MM.1S (cell line): ENCODE measurements at regions not wholly inside any gene's neighbourhood (a gene's known extent, or its start where the extent isn't known, plus 50 kb on each side); places are given as distances from the start of the nearest gene placed in this dataset.

ENCODE experiments used
- DNase-seq: peaks from one replicate; pipeline ENCODE4 v3.0.0-alpha.2; 2015
- H2AFZ ChIP-seq: fragments of 300-600 bp; sonication (generic); 2 replicates; pipeline ENCODE4 v1.6.0; 2016; ENCODE audit warnings: antibody characterized with exemption, low read length
- H3F3A ChIP-seq: fragments of 300-600 bp; sonication (generic); 2 replicates; pipeline ENCODE4 v1.6.1; 2016; ENCODE audit warnings: mild to moderate bottlenecking, antibody characterized with exemption, low read length, moderate library complexity, mixed read lengths; ENCODE audit not compliant: insufficient read depth
- H3K27ac ChIP-seq: fragments of 300-600 bp; sonication (generic); 2 replicates; pipeline ENCODE4 v1.5.1; 2016; ENCODE audit warnings: mild to moderate bottlenecking, low read length
- H3K27me3 ChIP-seq: fragments of 300-600 bp; sonication (generic); replicated peaks from 2 replicates; pipeline ENCODE4 v1.6.0; 2016; ENCODE audit warnings: low read length; ENCODE audit not compliant: insufficient read depth
- H3K36me3 ChIP-seq: fragments of 300-600 bp; sonication (generic); replicated peaks from 2 replicates; pipeline ENCODE4 v1.6.1; 2016; ENCODE audit warnings: mild to moderate bottlenecking, low read length, mixed read lengths; ENCODE audit not compliant: insufficient read depth
- H3K4me1 ChIP-seq: fragments of 300-600 bp; sonication (generic); 2 replicates; pipeline ENCODE4 v1.6.1; 2016; ENCODE audit warnings: low read length, mixed read lengths
- H3K4me2 ChIP-seq: fragments of 300-600 bp; sonication (generic); 2 replicates; pipeline ENCODE4 v1.6.0; 2016; ENCODE audit warnings: low read depth, low read length
- H3K4me3 ChIP-seq: fragments of 300-600 bp; sonication (generic); 2 replicates; pipeline ENCODE4 v1.5.1; 2016; ENCODE audit warnings: low read length, mixed read lengths
- H3K79me2 ChIP-seq: fragments of 300-600 bp; sonication (generic); 2 replicates; pipeline ENCODE4 v1.6.1; 2016; ENCODE audit warnings: mixed run types, low read length, mixed read lengths
- H3K9ac ChIP-seq: fragments of 300-600 bp; sonication (generic); 2 replicates; pipeline ENCODE4 v1.6.1; 2016; ENCODE audit warnings: low read length, mixed read lengths
- H3K9me2 ChIP-seq: fragments of 300-600 bp; sonication (generic); replicated peaks from 2 replicates; pipeline ENCODE4 v1.6.1; 2016; ENCODE audit warnings: mild to moderate bottlenecking, low read length, mixed read lengths; ENCODE audit not compliant: insufficient read depth
- H3K9me3 ChIP-seq: fragments of 300-600 bp; sonication (generic); replicated peaks from 2 replicates; pipeline ENCODE4 v1.6.1; 2016; ENCODE audit warnings: mild to moderate bottlenecking, low read length, mixed read lengths; ENCODE audit not compliant: insufficient read depth
- H4K20me1 ChIP-seq: fragments of 300-600 bp; sonication (generic); 2 replicates; pipeline ENCODE4 v1.6.1; 2016; ENCODE audit warnings: mild to moderate bottlenecking, low read length, moderate library complexity, mixed read lengths; ENCODE audit not compliant: insufficient read depth
- EZH2 ChIP-seq: fragments of 300-600 bp; sonication (generic); optimal IDR thresholded peaks from 2 replicates; pipeline ENCODE3; 2017; ENCODE audit warnings: low read depth, mild to moderate bottlenecking, antibody characterized with exemption, low read length, mixed read lengths
- EZH2phosphoT487 ChIP-seq: fragments of 300-600 bp; sonication (generic); IDR thresholded peaks from 2 replicates; pipeline ENCODE4 v1.6.1; 2018; ENCODE audit warnings: antibody characterized with exemption, low read length
- TF ChIP-seq, protein P1 (sequence below): fragments of 300-600 bp; sonication (generic); IDR thresholded peaks from 2 replicates; pipeline ENCODE4 v1.5.1; 2016; ENCODE audit warnings: antibody characterized with exemption, low read length, mixed read lengths

GRCh38 chrX:87374324-87374723, 143.3 kb upstream of the KLHL4 start:
- Histone ChIP-seq H3K9me2 (no peaks in the 10 kb centered on the region), H3K79me2 (no peaks in the 10 kb centered on the region), H3K27ac (no peak overlapping the region), H3K9ac (no peak overlapping the region), H3K27me3 (no peaks in the 10 kb centered on the region), H3K9me3 (no peaks in the 10 kb centered on the region), H3K4me1 (no peaks in the 10 kb centered on the region), H3K4me3 (no peak overlapping the region), H3F3A (no peaks in the 10 kb centered on the region), H2AFZ (no peak overlapping the region), H4K20me1 (no peaks in the 10 kb centered on the region), H3K4me2 (no peak overlapping the region), H3K36me3 (no peaks in the 10 kb centered on the region)
- TF ChIP-seq, protein P1, sequence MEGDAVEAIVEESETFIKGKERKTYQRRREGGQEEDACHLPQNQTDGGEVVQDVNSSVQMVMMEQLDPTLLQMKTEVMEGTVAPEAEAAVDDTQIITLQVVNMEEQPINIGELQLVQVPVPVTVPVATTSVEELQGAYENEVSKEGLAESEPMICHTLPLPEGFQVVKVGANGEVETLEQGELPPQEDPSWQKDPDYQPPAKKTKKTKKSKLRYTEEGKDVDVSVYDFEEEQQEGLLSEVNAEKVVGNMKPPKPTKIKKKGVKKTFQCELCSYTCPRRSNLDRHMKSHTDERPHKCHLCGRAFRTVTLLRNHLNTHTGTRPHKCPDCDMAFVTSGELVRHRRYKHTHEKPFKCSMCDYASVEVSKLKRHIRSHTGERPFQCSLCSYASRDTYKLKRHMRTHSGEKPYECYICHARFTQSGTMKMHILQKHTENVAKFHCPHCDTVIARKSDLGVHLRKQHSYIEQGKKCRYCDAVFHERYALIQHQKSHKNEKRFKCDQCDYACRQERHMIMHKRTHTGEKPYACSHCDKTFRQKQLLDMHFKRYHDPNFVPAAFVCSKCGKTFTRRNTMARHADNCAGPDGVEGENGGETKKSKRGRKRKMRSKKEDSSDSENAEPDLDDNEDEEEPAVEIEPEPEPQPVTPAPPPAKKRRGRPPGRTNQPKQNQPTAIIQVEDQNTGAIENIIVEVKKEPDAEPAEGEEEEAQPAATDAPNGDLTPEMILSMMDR = no peak
- TF ChIP-seq EZH2phosphoT487 = no peak
- no peak for TF ChIP-seq EZH2
- no peak for DNase-seq

GRCh38 chrX:87376896-87377295, 140.7 kb upstream of the KLHL4 start:
- H3K4me3 ChIP-seq = no peak overlapping the region
- H3K27ac ChIP-seq = no peak overlapping the region
- H3K4me1 ChIP-seq = no peaks in the 10 kb centered on the region
- H3K79me2 ChIP-seq = no peaks in the 10 kb centered on the region
- H3K9ac ChIP-seq = no peak overlapping the region
- no peaks in the 10 kb centered on the region for H3K27me3 ChIP-seq
- no peak overlapping the region for H2AFZ ChIP-seq
- no peak overlapping the region for H3K4me2 ChIP-seq
- H3K9me2 ChIP-seq = no peaks in the 10 kb centered on the region
- no peaks in the 10 kb centered on the region for H4K20me1 ChIP-seq
- no peak for TF ChIP-seq EZH2
- no peak for TF ChIP-seq EZH2phosphoT487
- TF ChIP-seq, protein P1 = no peak
- no peak for DNase-seq
- no peaks in the 10 kb centered on the region for H3K36me3 ChIP-seq
- H3F3A ChIP-seq = no peaks in the 10 kb centered on the region
- H3K9me3 ChIP-seq = no peaks in the 10 kb centered on the region

DNA sequence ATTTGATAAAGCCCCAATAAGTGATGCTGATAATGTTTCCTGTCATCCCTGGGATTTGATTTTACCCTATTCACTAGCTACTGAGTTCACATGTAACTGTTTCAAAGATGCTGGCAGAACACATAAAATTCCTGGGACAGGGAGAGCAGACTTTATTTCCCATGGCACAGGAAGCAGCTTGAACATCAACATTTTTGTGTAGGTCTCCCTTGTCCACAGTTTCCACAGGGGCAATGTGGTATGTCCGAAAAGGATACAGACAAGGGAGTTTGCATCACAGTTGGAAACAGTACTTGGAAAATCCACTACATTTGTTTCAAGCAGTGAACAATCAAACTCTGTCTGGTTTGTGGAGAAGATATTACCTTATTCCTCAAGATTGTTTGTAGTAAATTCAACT, 129.2 kb upstream of the KLHL4 start:
- Histone ChIP-seq H3K4me2 (no peak overlapping the region), H2AFZ (no peak overlapping the region), H3K9me2 (no peaks in the 10 kb centered on the region), H4K20me1 (no peaks in the 10 kb centered on the region), H3K9me3 (no peaks in the 10 kb centered on the region), H3K27ac (no peak overlapping the region), H3K27me3 (no peaks in the 10 kb centered on the region), H3K79me2 (no peaks in the 10 kb centered on the region), H3K9ac (no peak overlapping the region), H3F3A (no peaks in the 10 kb centered on the region), H3K36me3 (no peaks in the 10 kb centered on the region), H3K4me1 (no peaks in the 10 kb centered on the region), H3K4me3 (no peak overlapping the region)
- no peak for DNase-seq
- no peak for TF ChIP-seq EZH2
- TF ChIP-seq, protein P1 = no peak
- TF ChIP-seq EZH2phosphoT487 = no peak

- Histone ChIP-seq H3K9me2 (no peaks in the 10 kb centered on the region), H2AFZ (no peak overlapping the region), H3K4me1 (no peaks in the 10 kb centered on the region), H3K4me2 (no peak overlapping the region), H3K9ac (no peak overlapping the region), H3K36me3 (no peaks in the 10 kb centered on the region), H3K79me2 (no peaks in the 10 kb centered on the region), H3K27ac (no peak overlapping the region), H3K4me3 (no peak overlapping the region), H4K20me1 (no peaks in the 10 kb centered on the region), H3F3A (no peaks in the 10 kb centered on the region), H3K9me3 (no peaks in the 10 kb centered on the region), H3K27me3 (no peaks in the 10 kb centered on the region)
- DNase-seq = no peak
- TF ChIP-seq EZH2phosphoT487 (no peak), EZH2 (no peak)
- TF ChIP-seq, protein P1 = no peak
Measured at GRCh38 chrX:87391742-87392141, 125.9 kb upstream of the KLHL4 start.
